ENCODE measurements at regions not wholly inside any gene's neighbourhood (a gene's known extent, or its start where the extent isn't known, plus 50 kb on each side); places are given as distances from the start of the nearest gene placed in this dataset.
A peak's percentile ranks its signal among the peaks of the same experiment; 100 is the strongest.
"Not testable (repeated sequence)": the region's sequence is repeated elsewhere in the genome, so short reads cannot be mapped to it uniquely, and the experiment has no call there.

- no peak for DNase-seq (ENCODE audit: low read depth)
Observed at GRCh38 chr17:37829592-37830123, 84.8 kb upstream of the HNF1B start.

- no peak for DNase-seq (ENCODE audit: low read depth)
Observed at GRCh38 chr17:37828651-37829124, 83.8 kb upstream of the HNF1B start.

GRCh38 chr17:37827905-37828650 is 83.2 kb upstream of the HNF1B start:
- DNase-seq (ENCODE audit: low read depth) = no peak

DNA sequence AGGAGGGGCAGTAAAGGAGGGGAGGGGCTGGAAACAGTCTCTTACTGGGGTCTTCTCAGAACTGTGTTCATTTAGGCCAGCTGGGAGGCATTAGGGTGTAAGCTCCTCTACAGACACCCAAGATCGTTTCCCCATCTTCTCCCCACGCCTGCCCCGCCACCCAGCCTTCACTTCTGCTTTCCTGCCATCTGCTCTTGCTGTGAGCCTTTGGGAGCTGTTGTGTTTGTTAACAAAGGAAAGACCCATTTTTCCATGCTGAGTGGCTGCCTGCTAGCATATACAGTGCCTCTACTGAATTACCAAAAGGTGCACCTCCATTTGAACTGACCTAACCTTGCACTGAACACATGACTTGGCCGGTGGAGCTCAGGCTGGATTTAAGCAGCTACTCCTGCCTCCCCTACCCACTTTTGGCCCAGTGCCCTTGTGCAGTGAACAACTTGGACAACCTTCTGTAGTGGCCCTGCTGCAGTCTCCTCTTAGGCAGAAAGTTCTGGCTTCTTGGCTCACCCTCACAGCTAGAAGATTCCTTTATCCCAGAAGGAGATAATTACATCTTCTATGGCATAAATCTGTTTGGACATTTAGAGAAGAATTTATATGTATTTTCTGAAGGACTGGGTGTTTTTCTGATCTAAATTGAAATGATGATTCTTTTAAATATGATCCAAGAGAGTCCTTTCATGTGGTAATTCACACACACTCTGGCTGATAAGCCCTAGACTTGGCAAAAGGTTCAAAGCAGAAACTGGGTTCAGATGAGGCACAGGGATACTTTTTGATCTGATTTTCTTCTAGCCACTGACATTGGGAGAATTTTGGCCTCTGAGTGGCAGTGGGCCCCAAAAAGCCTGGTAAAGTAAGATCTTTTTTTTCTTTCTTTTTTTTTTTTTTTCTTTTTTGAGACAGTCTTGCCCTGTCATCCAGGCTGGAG is 81.9 kb upstream of the HNF1B start:
- no peak for DNase-seq (ENCODE audit: low read depth)

DNA sequence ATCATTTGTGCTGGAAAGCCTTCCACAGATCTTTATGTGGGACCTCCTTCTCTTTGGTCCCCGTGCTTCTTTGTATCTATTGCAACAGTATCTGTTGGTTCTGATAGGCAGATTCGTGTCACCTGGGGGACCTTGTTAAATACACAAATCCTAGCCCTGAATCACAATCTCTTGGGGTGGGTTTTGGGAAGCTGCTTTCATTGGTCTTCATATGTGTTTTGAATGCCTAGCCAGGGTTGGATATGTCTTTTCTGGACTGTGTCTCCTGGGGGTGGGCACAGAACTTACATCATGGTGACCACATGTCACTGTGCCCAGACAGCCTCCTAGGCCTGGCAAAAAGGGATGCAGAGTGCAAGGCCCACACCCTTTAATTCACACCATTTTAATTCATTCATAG is 81.0 kb upstream of the HNF1B start:
- DNase-seq (ENCODE audit: low read depth) = no peak

GRCh38 chr17:37824534-37825485 is 80.0 kb upstream of the HNF1B start:
- peak; percentile 88 for DNase-seq (ENCODE audit: low read depth)

DNA sequence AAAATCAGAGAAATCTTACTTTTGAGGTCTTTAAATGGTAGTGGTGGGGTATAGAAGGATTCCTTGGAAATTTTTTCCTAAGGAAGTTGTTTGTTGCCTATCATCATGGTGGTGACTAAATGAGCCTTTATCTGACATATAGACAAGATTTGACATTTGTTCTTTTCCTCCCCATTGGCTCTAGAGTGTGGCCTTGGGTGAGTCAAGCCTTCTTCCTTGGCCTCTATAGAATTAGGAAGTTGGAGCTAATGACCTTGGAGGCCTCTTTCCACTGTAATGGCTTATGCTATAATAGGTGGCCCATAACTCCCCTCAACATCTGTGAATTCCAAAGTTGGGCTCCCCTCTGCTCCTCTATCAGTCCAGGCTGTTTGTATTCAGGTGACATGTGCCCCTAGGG is 79.1 kb upstream of the HNF1B start:
- no peak for DNase-seq (ENCODE audit: low read depth)

- DNase-seq (ENCODE audit: low read depth) = no peak
Observed at GRCh38 chr17:37820995-37821713, 76.3 kb upstream of the HNF1B start.

DNA sequence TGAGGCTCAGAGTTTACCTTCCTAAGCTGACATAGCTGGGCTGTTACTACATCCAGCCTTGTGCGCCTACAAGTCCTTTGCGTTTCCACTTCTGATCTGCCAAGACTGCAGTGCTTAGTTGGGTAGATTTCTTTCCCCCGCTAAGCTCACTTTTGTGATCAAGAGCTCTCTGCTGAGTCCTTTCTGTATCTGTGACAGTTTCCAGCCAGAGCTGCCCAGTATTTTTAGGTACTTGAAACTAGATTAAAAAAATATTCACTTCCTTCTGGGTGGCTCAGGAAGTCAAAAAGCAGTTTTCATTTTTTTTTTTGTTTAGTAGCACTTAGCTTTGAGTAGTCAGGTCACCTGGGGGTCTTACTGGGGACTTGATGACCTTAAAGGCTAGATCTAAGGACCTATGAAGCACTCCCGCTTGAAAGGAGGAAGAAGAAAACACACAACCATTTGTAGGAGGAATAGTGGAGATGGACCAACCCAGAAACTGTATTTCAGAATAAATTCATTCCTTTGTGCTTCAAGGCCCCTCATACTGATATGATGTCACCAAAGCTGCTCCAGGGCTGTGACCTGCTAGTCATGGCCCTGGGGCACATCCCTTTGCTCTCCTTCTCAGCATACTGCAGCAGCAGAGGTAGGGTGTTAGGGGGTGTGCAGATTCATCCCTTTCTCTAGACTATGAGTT is 75.6 kb upstream of the HNF1B start:
- DNase-seq (ENCODE audit: low read depth) = no peak

DNA sequence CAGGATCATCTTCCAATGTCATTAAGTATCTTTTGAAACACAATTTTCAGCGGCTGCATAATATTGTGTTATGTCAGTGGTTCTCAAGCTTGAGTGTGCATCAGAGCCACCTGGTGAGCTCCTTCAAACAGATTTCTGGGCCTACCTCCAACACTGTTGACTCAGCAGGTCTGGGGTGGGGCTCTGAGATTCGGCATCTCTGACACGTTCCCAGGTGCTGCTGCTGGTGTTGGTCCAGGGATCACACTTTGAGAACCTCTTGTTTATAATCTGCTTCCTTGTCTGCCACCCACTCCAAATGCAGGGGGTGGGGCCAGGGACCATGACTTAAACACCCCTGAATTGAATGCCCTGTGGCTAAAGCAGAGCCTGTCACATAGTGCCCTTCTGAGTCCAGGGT is 73.8 kb upstream of the HNF1B start:
- peak; percentile 29 for DNase-seq (ENCODE audit: low read depth)

DNA sequence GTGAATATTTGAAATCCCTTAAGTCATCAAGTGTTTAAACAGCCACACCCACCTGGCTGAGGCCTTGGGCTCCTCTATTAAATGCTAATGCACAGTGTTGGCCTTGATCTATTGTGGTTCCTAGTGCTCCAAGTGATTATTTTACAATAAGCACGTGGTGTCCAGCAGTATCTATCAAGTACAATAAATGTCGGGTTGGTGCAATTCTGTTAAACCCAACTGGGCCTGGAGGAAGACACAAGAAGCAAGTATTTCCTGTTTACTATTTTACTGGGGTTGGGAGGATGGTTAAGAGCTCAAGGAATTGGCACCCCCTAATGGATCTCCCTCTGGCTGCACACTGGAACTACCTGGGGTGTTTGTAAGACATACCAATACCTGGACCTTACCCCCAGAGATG is 72.1 kb upstream of the HNF1B start:
- no peak for DNase-seq (ENCODE audit: low read depth)

- no peak for DNase-seq (ENCODE audit: low read depth)
Observed at GRCh38 chr17:37815536-37815935, 70.7 kb upstream of the HNF1B start.

GRCh38 chr17:37813751-37814150 is 68.9 kb upstream of the HNF1B start:
- peak; percentile 85 for DNase-seq (ENCODE audit: low read depth)

DNA sequence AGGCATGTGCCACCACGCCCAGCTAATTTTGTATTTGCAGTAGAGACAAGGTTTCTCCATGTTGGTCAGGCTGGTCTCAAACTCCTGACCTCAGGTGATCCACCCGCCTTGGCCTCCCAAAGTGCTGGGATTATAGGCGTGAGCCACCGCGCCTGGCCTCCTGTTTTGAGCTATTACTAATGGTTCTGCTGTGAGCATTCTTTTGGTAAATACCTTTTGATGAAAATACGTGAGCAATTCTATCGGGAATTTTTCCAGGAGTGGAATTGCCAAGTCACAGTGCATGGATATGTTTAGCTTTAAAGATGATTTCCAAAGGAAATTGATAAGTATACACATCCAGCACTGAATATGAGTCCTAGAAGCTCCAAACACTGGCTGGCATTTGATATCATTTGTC is 64.0 kb upstream of the HNF1B start:
- DNase-seq (ENCODE audit: low read depth) = not testable (repeated sequence)

GRCh38 chr17:37802712-37803416 is 58.0 kb upstream of the HNF1B start:
- DNase-seq (ENCODE audit: low read depth) = peak; percentile 52

- no peak for DNase-seq (ENCODE audit: low read depth)
Observed at GRCh38 chr17:37802061-37802595, 57.3 kb upstream of the HNF1B start.

- no peak for DNase-seq (ENCODE audit: low read depth)
Observed at GRCh38 chr17:37801171-37801570, 56.3 kb upstream of the HNF1B start.

GRCh38 chr17:37797206-37797605 is 52.3 kb upstream of the HNF1B start:
- DNase-seq (ENCODE audit: low read depth) = no peak

DNA sequence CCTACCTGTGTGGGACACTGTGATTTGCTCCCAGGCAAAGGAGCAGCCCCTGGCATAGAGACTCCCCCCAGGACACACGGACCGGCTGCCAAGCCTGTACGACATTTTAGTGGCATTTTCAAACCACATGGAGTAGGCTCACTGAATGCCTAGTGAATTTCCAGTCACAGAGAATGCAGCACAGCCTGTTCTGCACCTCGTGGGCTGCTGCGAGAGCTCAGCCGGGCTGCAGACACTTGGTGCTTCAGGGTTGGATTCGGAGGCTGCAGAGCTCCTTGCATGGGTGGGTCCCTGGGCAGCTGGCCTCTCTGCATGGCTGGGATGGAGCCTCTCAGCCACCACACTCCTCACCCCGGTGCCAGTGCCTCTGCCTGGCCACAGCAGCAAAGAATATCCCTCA is 51.2 kb upstream of the HNF1B start:
- DNase-seq (ENCODE audit: low read depth) = no peak
